Left ventricle myocardium inferior (tissue), 1 donor: ENCODE measurements at regions not wholly inside any gene's neighbourhood (a gene's known extent, or its start where the extent isn't known, plus 50 kb on each side); places are given as distances from the start of the nearest gene placed in this dataset.
"Not testable (repeated sequence)": the region's sequence is repeated elsewhere in the genome, so short reads cannot be mapped to it uniquely, and the experiment has no call there.

Experiments used
- DNase-seq: peaks from one replicate; pipeline ENCODE4 v3.0.0-alpha.2; 2020
- H3K27ac ChIP-seq: fragments of 200-600 bp; replicated peaks from 2 replicates; pipeline ENCODE4 v1.8.0; 2021
- H3K27me3 ChIP-seq: fragments of 200-600 bp; 2 replicates; pipeline ENCODE4 v1.8.0; 2021; ENCODE audit warnings: low read depth
- H3K36me3 ChIP-seq: fragments of 200-600 bp; 2 replicates; pipeline ENCODE4 v1.8.0; 2021
- H3K4me1 ChIP-seq: fragments of 200-600 bp; 2 replicates; pipeline ENCODE4 v1.8.0; 2021
- H3K4me3 ChIP-seq: fragments of 200-600 bp; 2 replicates; pipeline ENCODE4 v1.8.0; 2021; ENCODE audit warnings: mild to moderate bottlenecking, moderate library complexity
- H3K9me3 ChIP-seq: fragments of 200-600 bp; replicated peaks from 2 replicates; pipeline ENCODE4 v1.8.0; 2021
- CTCF ChIP-seq: fragments of 200-600 bp; IDR thresholded peaks from 2 replicates; pipeline ENCODE4 v1.8.0; 2021; ENCODE audit warnings: antibody characterized with exemption, mild to moderate bottlenecking, borderline replicate concordance
- intact Hi-C: fragments of 100-400 bp; cut with micrococcal nuclease; formaldehyde crosslinking; loops from one replicate; pipeline ENCODE4 v1.11.0; 2022
- donor health status: DM: no; HTN: yes; CAD: no; lungs with severe emphysema.

GRCh38 chr1:69104894-69105293, 462.8 kb upstream of the LRRC7 start:
- peaks cover 27% of the 10 kb centered on the region for H3K9me3 ChIP-seq
- no peak overlapping the region for H3K27ac ChIP-seq
- intact Hi-C loops: no loop called here
- no peaks in the 10 kb centered on the region for H3K4me1 ChIP-seq
- no peak overlapping the region for H3K4me3 ChIP-seq
- TF ChIP-seq CTCF: no peak
- H3K27me3 ChIP-seq: no peaks in the 10 kb centered on the region
- DNase-seq: no peak
- no peaks in the 10 kb centered on the region for H3K36me3 ChIP-seq

- Histone ChIP-seq H3K27ac (no peak overlapping the region), H3K27me3 (no peaks in the 10 kb centered on the region), H3K4me1 (no peaks in the 10 kb centered on the region), H3K36me3 (no peaks in the 10 kb centered on the region), H3K4me3 (no peak overlapping the region), H3K9me3 (peaks cover 5% of the 10 kb centered on the region)
- intact Hi-C loops: no loop called here
- no peak for TF ChIP-seq CTCF
- no peak for DNase-seq
Observed at GRCh38 chr1:69109277-69109676, 458.4 kb upstream of the LRRC7 start.

- intact Hi-C loops: no loop called here
- no peak overlapping the region for H3K4me3 ChIP-seq
- peaks cover 5% of the 10 kb centered on the region for H3K9me3 ChIP-seq
- no peaks in the 10 kb centered on the region for H3K4me1 ChIP-seq
- no peaks in the 10 kb centered on the region for H3K36me3 ChIP-seq
- no peak for TF ChIP-seq CTCF
- DNase-seq: no peak
- H3K27ac ChIP-seq: no peak overlapping the region
- H3K27me3 ChIP-seq: no peaks in the 10 kb centered on the region
Observed at GRCh38 chr1:69110851-69111250, 456.9 kb upstream of the LRRC7 start.

- intact Hi-C loops, H3K27me3 ChIP-seq, H3K4me1 ChIP-seq, H3K4me3 ChIP-seq, H3K36me3 ChIP-seq, H3K9me3 ChIP-seq, DNase-seq, H3K27ac ChIP-seq: not testable (repeated sequence)
Observed at GRCh38 chr1:69120126-69120741, 447.5 kb upstream of the LRRC7 start.

- Histone ChIP-seq H3K27ac (no peak overlapping the region), H3K9me3 (peaks cover 4% of the 10 kb centered on the region), H3K27me3 (no peaks in the 10 kb centered on the region), H3K4me1 (no peaks in the 10 kb centered on the region), H3K36me3 (no peaks in the 10 kb centered on the region), H3K4me3 (no peak overlapping the region)
- intact Hi-C loops: no loop called here
- TF ChIP-seq CTCF: no peak
- DNase-seq: no peak
Observed at GRCh38 chr1:69120817-69121216, 446.9 kb upstream of the LRRC7 start.

- Histone ChIP-seq H3K27me3 (no peaks in the 10 kb centered on the region), H3K36me3 (no peaks in the 10 kb centered on the region), H3K9me3 (peaks cover 4% of the 10 kb centered on the region), H3K4me1 (no peaks in the 10 kb centered on the region), H3K27ac (no peak overlapping the region), H3K4me3 (no peak overlapping the region)
- TF ChIP-seq CTCF: no peak
- no peak for DNase-seq
- intact Hi-C loops: no loop called here
Observed at GRCh38 chr1:69121723-69122122, 446.0 kb upstream of the LRRC7 start.
